Astrocyte (in vitro differentiated cells and primary cell): ENCODE measurements at regions not wholly inside any gene's neighbourhood (a gene's known extent, or its start where the extent isn't known, plus 50 kb on each side); places are given as distances from the start of the nearest gene placed in this dataset.
"Not testable (repeated sequence)": the region's sequence is repeated elsewhere in the genome, so short reads cannot be mapped to it uniquely, and the experiment has no call there.

ENCODE experiments used
- DNase-seq: peaks from one replicate; pipeline ENCODE4 v3.0.0-alpha.2; 2010; ENCODE audit warnings: low read depth
- FAIRE-seq: peaks from 2 replicates; lab custom pipeline; 2011; peaks lifted over from hg19 to GRCh38; lab: Jason Lieb, UNC
- H2AFZ ChIP-seq: 2 replicates; pipeline ENCODE4 v1.6.0; 2012; ENCODE audit warnings: low read depth, low read length, inconsistent platforms
- H3K27ac ChIP-seq: 2 replicates; pipeline ENCODE4 v1.5.1; 2011; ENCODE audit warnings: low read depth, low read length, inconsistent platforms
- H3K27me3 ChIP-seq: 2 replicates; pipeline ENCODE4 v1.6.0; 2011; ENCODE audit warnings: low read length, inconsistent platforms; ENCODE audit not compliant: insufficient read depth
- H3K36me3 ChIP-seq: 2 replicates; pipeline ENCODE4 v1.5.1; 2011; ENCODE audit warnings: low read length, inconsistent platforms; ENCODE audit not compliant: insufficient read depth
- H3K4me1 ChIP-seq: 2 replicates; pipeline ENCODE4 v1.5.1; 2011; ENCODE audit warnings: low read length, inconsistent platforms; ENCODE audit not compliant: insufficient read depth
- H3K4me2 ChIP-seq: 2 replicates; pipeline ENCODE4 v1.6.0; 2012; ENCODE audit warnings: low read length, inconsistent platforms
- H3K4me3 ChIP-seq: 2 replicates; pipeline ENCODE4 v1.5.1; 2011; ENCODE audit warnings: low read depth, mild to moderate bottlenecking, low read length, inconsistent platforms; ENCODE audit not compliant: insufficient read depth
- H3K79me2 ChIP-seq: 2 replicates; pipeline ENCODE4 v1.6.0; 2012; ENCODE audit warnings: mild to moderate bottlenecking, low read length, inconsistent platforms; ENCODE audit not compliant: insufficient read depth
- H3K9ac ChIP-seq: 2 replicates; pipeline ENCODE4 v1.6.0; 2012; ENCODE audit warnings: mild to moderate bottlenecking, low read length, inconsistent platforms
- H3K9me3 ChIP-seq: 2 replicates; pipeline ENCODE4 v1.5.1; 2012; ENCODE audit warnings: low read depth, mild to moderate bottlenecking, low read length, inconsistent platforms; ENCODE audit not compliant: insufficient read depth
- H4K20me1 ChIP-seq: 2 replicates; pipeline ENCODE4 v1.6.0; 2012; ENCODE audit warnings: low read length, inconsistent platforms; ENCODE audit not compliant: insufficient read depth
- H3K27ac Mint-ChIP-seq: one replicate; pipeline ENCODE4 v1.8.0; 2021; ENCODE audit warnings: mild to moderate bottlenecking, mixed read lengths; ENCODE audit not compliant: unreplicated experiment
- H3K27me3 Mint-ChIP-seq: one replicate; pipeline ENCODE4 v1.8.0; 2021; ENCODE audit warnings: low read depth, mixed read lengths; ENCODE audit not compliant: unreplicated experiment
- H3K36me3 Mint-ChIP-seq: one replicate; pipeline ENCODE4 v1.8.0; 2021; ENCODE audit warnings: low read depth, mixed read lengths; ENCODE audit not compliant: unreplicated experiment
- H3K4me1 Mint-ChIP-seq: one replicate; pipeline ENCODE4 v1.8.0; 2021; ENCODE audit warnings: low read depth, mixed read lengths; ENCODE audit not compliant: unreplicated experiment
- H3K4me3 Mint-ChIP-seq: one replicate; pipeline ENCODE4 v1.8.0; 2021; ENCODE audit warnings: mild to moderate bottlenecking, moderate library complexity, mixed read lengths; ENCODE audit not compliant: unreplicated experiment
- H3K9me3 Mint-ChIP-seq: one replicate; pipeline ENCODE4 v1.8.0; 2021; ENCODE audit warnings: mild to moderate bottlenecking, mixed read lengths; ENCODE audit not compliant: unreplicated experiment
- EZH2 ChIP-seq: IDR thresholded peaks from 2 replicates; pipeline ENCODE4 v1.6.1; 2012; ENCODE audit warnings: mild to moderate bottlenecking, low read length, inconsistent platforms; ENCODE audit not compliant: insufficient read depth
- TF ChIP-seq, protein P1 (sequence below): IDR thresholded peaks from 2 replicates; pipeline ENCODE4 v1.5.1; 2011; ENCODE audit warnings: low read depth, mild to moderate bottlenecking, inconsistent platforms, low read length, moderate library complexity; ENCODE audit not compliant: insufficient read depth

DNA sequence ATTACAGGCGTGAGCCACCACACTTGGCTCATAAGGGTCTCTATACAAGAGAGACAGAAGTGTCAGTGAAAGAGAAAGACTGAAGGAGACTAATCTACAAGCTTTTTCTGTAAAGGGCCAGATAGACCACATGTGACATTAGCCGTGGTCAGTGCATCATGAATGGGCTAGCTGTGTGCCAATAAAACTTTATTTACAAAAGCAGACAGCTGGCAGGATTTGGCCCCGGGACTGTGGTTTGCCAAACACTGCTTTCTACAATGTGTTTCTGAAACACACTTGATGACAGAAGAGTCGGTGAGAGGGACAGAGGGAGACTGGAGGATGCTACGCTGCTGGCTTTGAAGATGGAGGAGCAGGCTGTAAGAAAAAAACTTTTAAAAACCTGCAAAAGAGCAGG lies 285.4 kb downstream of the TFAP2C start:
- Histone ChIP-seq H3K9me3 (no peaks in the 10 kb centered on the region), H3K4me1 (no peaks in the 10 kb centered on the region), H3K79me2 (no peaks in the 10 kb centered on the region), H3K27ac (no peak overlapping the region), H3K36me3 (no peaks in the 10 kb centered on the region), H3K4me2 (no peak overlapping the region), H3K9ac (no peak overlapping the region), H2AFZ (no peak overlapping the region), H4K20me1 (no peaks in the 10 kb centered on the region), H3K4me3 (no peak overlapping the region), H3K27me3 (peaks cover 4% of the 10 kb centered on the region)
- peaks cover 2% of the 10 kb centered on the region for H3K9me3 Mint-ChIP-seq
- FAIRE-seq, result no peak
- no peak overlapping the region for H3K27ac Mint-ChIP-seq
- H3K4me1 Mint-ChIP-seq, result no peaks in the 10 kb centered on the region
- DNase-seq, result no peak
- no peak overlapping the region for H3K4me3 Mint-ChIP-seq
- H3K36me3 Mint-ChIP-seq, result no peaks in the 10 kb centered on the region
- no peak for TF ChIP-seq EZH2
- peaks cover 38% of the 10 kb centered on the region for H3K27me3 Mint-ChIP-seq

DNA sequence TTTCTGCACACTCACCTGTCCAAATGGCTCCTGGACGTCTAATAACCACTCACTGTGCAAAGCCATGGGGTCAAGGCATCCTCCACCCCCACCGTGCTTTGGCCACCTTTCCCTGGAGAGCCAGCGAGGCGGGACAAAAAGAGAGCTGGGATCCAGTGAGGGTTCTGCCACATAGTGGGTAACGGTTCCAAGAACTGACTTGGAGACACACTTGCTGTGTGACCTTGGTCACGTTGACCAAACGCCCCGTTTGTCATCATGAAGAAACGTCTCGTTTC lies 287.2 kb downstream of the TFAP2C start:
- no peak overlapping the region for H2AFZ ChIP-seq
- TF ChIP-seq, protein P1, sequence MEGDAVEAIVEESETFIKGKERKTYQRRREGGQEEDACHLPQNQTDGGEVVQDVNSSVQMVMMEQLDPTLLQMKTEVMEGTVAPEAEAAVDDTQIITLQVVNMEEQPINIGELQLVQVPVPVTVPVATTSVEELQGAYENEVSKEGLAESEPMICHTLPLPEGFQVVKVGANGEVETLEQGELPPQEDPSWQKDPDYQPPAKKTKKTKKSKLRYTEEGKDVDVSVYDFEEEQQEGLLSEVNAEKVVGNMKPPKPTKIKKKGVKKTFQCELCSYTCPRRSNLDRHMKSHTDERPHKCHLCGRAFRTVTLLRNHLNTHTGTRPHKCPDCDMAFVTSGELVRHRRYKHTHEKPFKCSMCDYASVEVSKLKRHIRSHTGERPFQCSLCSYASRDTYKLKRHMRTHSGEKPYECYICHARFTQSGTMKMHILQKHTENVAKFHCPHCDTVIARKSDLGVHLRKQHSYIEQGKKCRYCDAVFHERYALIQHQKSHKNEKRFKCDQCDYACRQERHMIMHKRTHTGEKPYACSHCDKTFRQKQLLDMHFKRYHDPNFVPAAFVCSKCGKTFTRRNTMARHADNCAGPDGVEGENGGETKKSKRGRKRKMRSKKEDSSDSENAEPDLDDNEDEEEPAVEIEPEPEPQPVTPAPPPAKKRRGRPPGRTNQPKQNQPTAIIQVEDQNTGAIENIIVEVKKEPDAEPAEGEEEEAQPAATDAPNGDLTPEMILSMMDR, result no peak
- no peak for TF ChIP-seq EZH2
- Mint-ChIP-seq H3K9me3 (peaks cover 2% of the 10 kb centered on the region), H3K36me3 (no peaks in the 10 kb centered on the region), H3K4me3 (no peak overlapping the region), H3K27ac (peak overlapping the region; percentile 53), H3K27me3 (peaks cover 40% of the 10 kb centered on the region), H3K4me1 (no peaks in the 10 kb centered on the region)
- no peak for DNase-seq
- H3K27ac ChIP-seq, result no peak overlapping the region
- no peaks in the 10 kb centered on the region for H4K20me1 ChIP-seq
- no peak overlapping the region for H3K4me3 ChIP-seq
- H3K79me2 ChIP-seq, result no peaks in the 10 kb centered on the region
- no peaks in the 10 kb centered on the region for H3K9me3 ChIP-seq
- no peak overlapping the region for H3K9ac ChIP-seq
- no peaks in the 10 kb centered on the region for H3K36me3 ChIP-seq
- no peaks in the 10 kb centered on the region for H3K4me1 ChIP-seq
- no peak overlapping the region for H3K4me2 ChIP-seq
- peaks cover 11% of the 10 kb centered on the region for H3K27me3 ChIP-seq
- no peak for FAIRE-seq

- DNase-seq, H3K27ac ChIP-seq, H3K4me1 Mint-ChIP-seq, H3K36me3 Mint-ChIP-seq, H3K4me2 ChIP-seq, H3K9me3 ChIP-seq, H3K4me3 Mint-ChIP-seq, H3K9ac ChIP-seq, H4K20me1 ChIP-seq, H3K4me1 ChIP-seq, H3K79me2 ChIP-seq, H3K9me3 Mint-ChIP-seq, H3K36me3 ChIP-seq, FAIRE-seq, H2AFZ ChIP-seq, H3K27ac Mint-ChIP-seq, H3K4me3 ChIP-seq: not testable (repeated sequence)
- peaks cover 43% of the 10 kb centered on the region for H3K27me3 ChIP-seq
- H3K27me3 Mint-ChIP-seq, result peaks cover 55% of the 10 kb centered on the region
Measured at GRCh38 chr20:56920041-56920440, 290.9 kb downstream of the TFAP2C start.

DNA sequence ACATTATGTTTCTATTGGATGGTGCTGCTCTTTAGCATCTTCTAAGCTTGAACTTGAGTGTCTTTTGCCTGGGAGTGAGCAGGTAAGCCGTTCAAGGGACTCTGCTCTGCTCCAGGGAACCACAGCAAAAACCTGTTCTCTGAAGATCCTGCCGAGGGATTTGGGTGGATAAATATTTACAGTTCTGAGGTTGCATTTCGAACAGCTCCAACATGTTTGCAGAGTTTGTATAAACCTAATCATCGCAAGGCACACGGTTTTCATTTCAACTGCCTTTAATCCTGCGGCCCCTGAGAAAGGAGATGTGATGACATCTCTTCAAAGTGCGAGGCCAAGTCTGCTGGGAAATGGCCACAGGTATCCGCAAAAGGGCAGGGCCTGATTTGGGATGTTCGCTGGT lies 293.4 kb downstream of the TFAP2C start:
- H3K9ac ChIP-seq, result no peak overlapping the region
- no peak overlapping the region for H3K27ac ChIP-seq
- H3K4me3 ChIP-seq, result no peak overlapping the region
- TF ChIP-seq EZH2, result no peak
- TF ChIP-seq, protein P1, result no peak
- DNase-seq (no peak), FAIRE-seq (no peak)
- H3K9me3 ChIP-seq, result peaks cover 3% of the 10 kb centered on the region
- H3K4me1 ChIP-seq, result peaks cover 5% of the 10 kb centered on the region
- H4K20me1 ChIP-seq, result no peaks in the 10 kb centered on the region
- H2AFZ ChIP-seq, result no peak overlapping the region
- peaks cover 67% of the 10 kb centered on the region for H3K27me3 ChIP-seq
- H3K27ac Mint-ChIP-seq, result no peak overlapping the region
- H3K79me2 ChIP-seq, result no peaks in the 10 kb centered on the region
- H3K27me3 Mint-ChIP-seq, result peaks cover 69% of the 10 kb centered on the region
- no peaks in the 10 kb centered on the region for H3K36me3 ChIP-seq
- H3K36me3 Mint-ChIP-seq, result no peaks in the 10 kb centered on the region
- no peak overlapping the region for H3K4me3 Mint-ChIP-seq
- no peak overlapping the region for H3K4me2 ChIP-seq
- H3K9me3 Mint-ChIP-seq, result no peaks in the 10 kb centered on the region
- H3K4me1 Mint-ChIP-seq, result peaks cover 5% of the 10 kb centered on the region
